H1 (cell line): ENCODE measurements at regions not wholly inside any gene's neighbourhood (a gene's known extent, or its start where the extent isn't known, plus 50 kb on each side); places are given as distances from the start of the nearest gene placed in this dataset.

ENCODE experiments used
- CTCF ChIA-PET: fragments of 300-600 bp; sonication (Branson Sonifier 250); formaldehyde crosslinking; loops from one replicate; lab custom pipeline; 2021; ENCODE audit not compliant: partially characterized antibody; lab: Charles Lee
- POLR2A ChIA-PET: fragments of 300-600 bp; sonication (Branson Sonifier 250); formaldehyde crosslinking; loops from one replicate; lab custom pipeline; 2021; ENCODE audit warnings: inconsistent platforms; ENCODE audit not compliant: partially characterized antibody; lab: Charles Lee
- DNase-seq, 2 experiments: peaks; one replicate each; pipeline versions ENCODE4 v3.0.0 to v3.0.0-alpha.2; 2010 to 2022; ENCODE audit warnings: low spot score in 2 of 2, low read depth in 1 of 2, mixed read lengths in 1 of 2
- FAIRE-seq: peaks from 2 replicates; lab custom pipeline; 2011; peaks lifted over from hg19 to GRCh38; lab: Jason Lieb, UNC
- H2AFZ ChIP-seq: 2 replicates; pipeline ENCODE4 v1.8.1; 2012; ENCODE audit warnings: low read length, inconsistent platforms
- H2AK5ac ChIP-seq: 2 replicates; pipeline ENCODE4 v1.6.1; 2013; ENCODE audit warnings: low read depth, low read length
- H2BK120ac ChIP-seq: replicated peaks from 2 replicates; pipeline ENCODE3; 2013; ENCODE audit warnings: low read depth, low read length, inconsistent platforms
- H2BK12ac ChIP-seq: 2 replicates; pipeline ENCODE4 v1.6.1; 2013; ENCODE audit warnings: low read depth, low read length
- H2BK15ac ChIP-seq: 2 replicates; pipeline ENCODE4 v1.6.1; 2013; ENCODE audit warnings: low read length
- H2BK20ac ChIP-seq: 2 replicates; pipeline ENCODE4 v1.6.1; 2013; ENCODE audit warnings: low read length
- H2BK5ac ChIP-seq: 2 replicates; pipeline ENCODE4 v1.6.1; 2013; ENCODE audit warnings: low read depth, low read length
- H3K14ac ChIP-seq: 2 replicates; pipeline ENCODE4 v1.6.1; 2013; ENCODE audit warnings: inconsistent platforms; ENCODE audit not compliant: insufficient read length
- H3K18ac ChIP-seq: 2 replicates; pipeline ENCODE4 v1.6.1; 2013; ENCODE audit warnings: low read length; ENCODE audit errors: extremely low read depth
- H3K23ac ChIP-seq: 2 replicates; pipeline ENCODE4 v1.6.1; 2013; ENCODE audit warnings: inconsistent platforms; ENCODE audit not compliant: insufficient read length
- H3K23me2 ChIP-seq: 2 replicates; pipeline ENCODE4 v1.6.1; 2013; ENCODE audit warnings: low read depth, low read length
- H3K27ac ChIP-seq: 2 replicates; pipeline ENCODE4 v1.6.1; 2011; ENCODE audit warnings: low read depth, low read length, inconsistent platforms
- H3K27me3 ChIP-seq, 4 experiments: replicated peaks in 1 of 4; 1 replicate in 1 of 4; 2 replicates in 3 of 4; pipeline versions ENCODE4 v1.6.1 to v1.8.1; 2011 to 2013; ENCODE audit warnings: low read length in 3 of 4, mild to moderate bottlenecking in 3 of 4, inconsistent platforms in 2 of 4, mixed read lengths in 2 of 4, moderate library complexity in 1 of 4; ENCODE audit not compliant: control insufficient read depth in 3 of 4, insufficient read depth in 3 of 4; ENCODE audit errors: extremely low read depth in 1 of 4
- H3K36me3 ChIP-seq, 4 experiments: 2 replicates each; pipeline versions ENCODE4 v1.6.1 to v1.8.1; 2011 to 2013; ENCODE audit warnings: mild to moderate bottlenecking in 4 of 4, low read length in 3 of 4, moderate library complexity in 2 of 4, control low read depth in 1 of 4, inconsistent platforms in 1 of 4; ENCODE audit not compliant: insufficient read depth in 4 of 4, control insufficient read depth in 2 of 4
- H3K4ac ChIP-seq: replicated peaks from 2 replicates; pipeline ENCODE3; 2013; ENCODE audit warnings: low read length, low read depth, mixed read lengths, inconsistent platforms; ENCODE audit not compliant: insufficient read length
- H3K4me1 ChIP-seq, 4 experiments: replicated peaks in 1 of 4; 1 replicate in 1 of 4; 2 replicates in 3 of 4; pipeline versions ENCODE4 v1.6.1 to v1.8.1; 2011 to 2013; ENCODE audit warnings: low read length in 3 of 4, inconsistent platforms in 2 of 4, mixed read lengths in 1 of 4; ENCODE audit not compliant: insufficient read depth in 4 of 4, control insufficient read depth in 3 of 4
- H3K4me2 ChIP-seq, 2 experiments: 2 replicates each; pipeline versions ENCODE4 v1.6.1 to v1.8.1; 2011 to 2013; ENCODE audit warnings: low read depth in 2 of 2, low read length in 2 of 2, control low read depth in 1 of 2, inconsistent platforms in 1 of 2, mild to moderate bottlenecking in 1 of 2; ENCODE audit not compliant: insufficient read depth in 1 of 2
- H3K4me3 ChIP-seq, 4 experiments: fragments of 200-600, 300-600 bp in 1 of 4; sonication (generic), shearing (Covaris generic), sonication (Bioruptor Twin) in 1 of 4; 2 replicates each; pipeline versions ENCODE4 v1.5.1 to v1.8.1; 2011 to 2016; ENCODE audit warnings: low read length in 4 of 4, low read depth in 3 of 4, control low read depth in 2 of 4, inconsistent platforms in 2 of 4, mild to moderate bottlenecking in 2 of 4, mixed read lengths in 1 of 4, moderate library complexity in 1 of 4; ENCODE audit not compliant: insufficient read depth in 2 of 4; ENCODE audit errors: extremely low read depth in 1 of 4
- H3K56ac ChIP-seq: replicated peaks from 2 replicates; pipeline ENCODE3; 2013; ENCODE audit warnings: low read depth, mild to moderate bottlenecking, mixed read lengths, low read length, inconsistent platforms; ENCODE audit not compliant: insufficient read length
- H3K79me1 ChIP-seq: 2 replicates; pipeline ENCODE4 v1.6.1; 2013; ENCODE audit warnings: low read depth, low read length, control low read depth
- H3K79me2 ChIP-seq, 2 experiments: 2 replicates each; pipeline versions ENCODE4 v1.6.1 to v1.8.1; 2012 to 2013; ENCODE audit warnings: low read length in 2 of 2, mild to moderate bottlenecking in 2 of 2, inconsistent platforms in 1 of 2; ENCODE audit not compliant: insufficient read depth in 2 of 2, control insufficient read depth in 1 of 2
- H3K9ac ChIP-seq, 4 experiments: replicated peaks in 1 of 4; 1 replicate in 1 of 4; 2 replicates in 3 of 4; pipeline versions ENCODE4 v1.6.1 to v1.8.1; 2011 to 2013; ENCODE audit warnings: low read depth in 3 of 4, low read length in 3 of 4, control low read depth in 2 of 4, mild to moderate bottlenecking in 2 of 4, moderate library complexity in 2 of 4, inconsistent platforms in 1 of 4; ENCODE audit errors: extremely low read depth in 1 of 4
- H3K9me3 ChIP-seq, 2 experiments: 2 replicates each; pipeline versions ENCODE4 v1.6.1 to v1.8.1; 2012 to 2013; ENCODE audit warnings: mild to moderate bottlenecking in 2 of 2, moderate library complexity in 2 of 2, control low read depth in 1 of 2, inconsistent platforms in 1 of 2, low read depth in 1 of 2, low read length in 1 of 2, mixed read lengths in 1 of 2; ENCODE audit not compliant: insufficient read depth in 2 of 2
- H4K20me1 ChIP-seq, 2 experiments: replicated peaks in 1 of 2; 2 replicates each; pipeline versions ENCODE3 to v1.8.1; 2011 to 2013; ENCODE audit warnings: inconsistent platforms in 2 of 2, low read length in 2 of 2, mild to moderate bottlenecking in 1 of 2; ENCODE audit not compliant: insufficient read depth in 2 of 2, control insufficient read depth in 1 of 2
- H4K5ac ChIP-seq: 2 replicates; pipeline ENCODE4 v1.6.1; 2013; ENCODE audit warnings: low read length, low read depth, mixed read lengths, inconsistent platforms; ENCODE audit not compliant: insufficient read length
- H4K8ac ChIP-seq: 2 replicates; pipeline ENCODE4 v1.8.0; 2013; ENCODE audit warnings: mild to moderate bottlenecking, moderate library complexity, low read length, inconsistent platforms; ENCODE audit not compliant: insufficient read depth; ENCODE audit errors: extremely low read depth
- H4K91ac ChIP-seq: replicated peaks from 2 replicates; pipeline ENCODE3; 2013; ENCODE audit warnings: low read length, mixed read lengths, inconsistent platforms; ENCODE audit not compliant: insufficient read length
- MAFK ChIP-seq: IDR thresholded peaks from 2 replicates; pipeline ENCODE4 v1.6.1; 2012; ENCODE audit warnings: low read depth, mild to moderate bottlenecking, improper control_type of control experiment, low read length
- SRF ChIP-seq: IDR thresholded peaks from 2 replicates; pipeline ENCODE4 v1.6.1; 2011; ENCODE audit warnings: mild to moderate bottlenecking, low read depth, low read length, moderate library complexity
- WGBS, 2 experiments: shearing (Covaris generic) in 1 of 2; methylation state at CpG; one replicate each; pipeline versions ENCODE4 v1.1.6 to v1.1.7; 2013 to 2015; ENCODE audit warnings: low lambda C conversion rate in 2 of 2, mixed read lengths in 2 of 2, inconsistent platforms in 1 of 2, low coverage in 1 of 2, missing lambda C conversion rate in 1 of 2; ENCODE audit not compliant: insufficient replicate concordance in 2 of 2, insufficient coverage in 1 of 2, insufficient read length in 1 of 2; ENCODE audit errors: extremely low coverage in 1 of 2, missing lambda C conversion rate in 1 of 2; 5-methylcytosine and 5-hydroxymethylcytosine counted together

GRCh38 chr2:149894226-149894625 is 306.7 kb upstream of the MMADHC start:
- H4K91ac ChIP-seq = no peak overlapping the region
- H3K9ac ChIP-seq = peak overlapping the region in 1 of 4 experiments; percentile 34; a peak in 1 of 7 replicates
- no peak overlapping the region for H3K56ac ChIP-seq
- H3K27ac ChIP-seq = no peak overlapping the region
- no peaks in the 10 kb centered on the region for H4K20me1 ChIP-seq
- H3K4me3 ChIP-seq = no peak overlapping the region
- H3K4me1 ChIP-seq = no peaks in the 10 kb centered on the region
- H3K23me2 ChIP-seq = no peaks in the 10 kb centered on the region
- no peak overlapping the region for H3K4ac ChIP-seq
- FAIRE-seq = no peak
- no peak overlapping the region for H2BK120ac ChIP-seq
- H2AK5ac ChIP-seq = no peak overlapping the region
- H4K8ac ChIP-seq = no peak overlapping the region
- no peak overlapping the region for H2BK5ac ChIP-seq
- H4K5ac ChIP-seq = no peak overlapping the region
- WGBS, 2 experiments = 79% methylated on average over 1 of the region's 1 CpG; no CpG with 5 or more reads in 1 of the 2 experiments
- H2BK20ac ChIP-seq = no peak overlapping the region
- no peak overlapping the region for H2AFZ ChIP-seq
- no peak for DNase-seq
- ChIA-PET CTCF (interaction anchor here (0.6 kb wide), 1 partner anchor 523 kb away, joined by 3 read pairs; no protein-coding TSS in a partner anchor), POLR2A (interaction anchor here (1.2 kb wide), 1 partner anchor 13 kb away, joined by 3 read pairs; no protein-coding TSS in a partner anchor)
- H3K79me2 ChIP-seq = no peaks in the 10 kb centered on the region
- no peaks in the 10 kb centered on the region for H3K36me3 ChIP-seq
- no peaks in the 10 kb centered on the region for H3K27me3 ChIP-seq
- TF ChIP-seq MAFK (no peak), SRF (no peak)
- TF ChIP-seq, all 59 proteins: peak for 0
- H2BK12ac ChIP-seq = no peak overlapping the region
- no peak overlapping the region for H3K4me2 ChIP-seq
- no peaks in the 10 kb centered on the region for H3K79me1 ChIP-seq
- no peak overlapping the region for H3K18ac ChIP-seq
- no peak overlapping the region for H2BK15ac ChIP-seq
- no peak overlapping the region for H3K14ac ChIP-seq
- no peak overlapping the region for H3K23ac ChIP-seq
- no peaks in the 10 kb centered on the region for H3K9me3 ChIP-seq
